Glutamatergic neuron (in vitro differentiated cells): ENCODE measurements at regions not wholly inside any gene's neighbourhood (a gene's known extent, or its start where the extent isn't known, plus 50 kb on each side); places are given as distances from the start of the nearest gene placed in this dataset.

Experiments used
- DNase-seq: peaks from one replicate; pipeline ENCODE4 v3.0.0; 2022
- H3K27ac Mint-ChIP-seq: one replicate; pipeline ENCODE4 v1.8.0; 2020; ENCODE audit warnings: mild to moderate bottlenecking, mixed read lengths, inconsistent platforms; ENCODE audit not compliant: unreplicated experiment
- H3K27me3 Mint-ChIP-seq: one replicate; pipeline ENCODE4 v1.8.0; 2020; ENCODE audit warnings: mild to moderate bottlenecking, moderate library complexity, mixed read lengths, inconsistent platforms; ENCODE audit not compliant: unreplicated experiment
- H3K36me3 Mint-ChIP-seq: one replicate; pipeline ENCODE4 v1.8.0; 2020; ENCODE audit warnings: mild to moderate bottlenecking, mixed read lengths, inconsistent platforms; ENCODE audit not compliant: unreplicated experiment
- H3K4me1 Mint-ChIP-seq: one replicate; pipeline ENCODE4 v1.8.0; 2020; ENCODE audit warnings: mild to moderate bottlenecking, low read depth, mixed read lengths, inconsistent platforms; ENCODE audit not compliant: unreplicated experiment
- H3K4me3 Mint-ChIP-seq: one replicate; pipeline ENCODE4 v1.8.0; 2020; ENCODE audit warnings: mild to moderate bottlenecking, mixed read lengths, inconsistent platforms; ENCODE audit not compliant: unreplicated experiment
- H3K9me3 Mint-ChIP-seq: one replicate; pipeline ENCODE4 v1.8.0; 2020; ENCODE audit warnings: mild to moderate bottlenecking, moderate library complexity, mixed read lengths, inconsistent platforms; ENCODE audit not compliant: unreplicated experiment
- CTCF ChIP-seq: fragments of 200-600 bp; sonication (generic); IDR thresholded peaks from one replicate; pipeline ENCODE4 v1.5.0; 2021; ENCODE audit not compliant: partially characterized antibody, unreplicated experiment

GRCh38 chr13:55572408-55572807 lies 1568.3 kb upstream of the PRR20A start:
- Mint-ChIP-seq H3K27me3 (no peaks in the 10 kb centered on the region), H3K36me3 (no peaks in the 10 kb centered on the region), H3K4me1 (peaks cover 8% of the 10 kb centered on the region), H3K4me3 (no peak overlapping the region), H3K27ac (no peak overlapping the region), H3K9me3 (peaks cover 2% of the 10 kb centered on the region)
- no peak for TF ChIP-seq CTCF
- no peak for DNase-seq

DNA sequence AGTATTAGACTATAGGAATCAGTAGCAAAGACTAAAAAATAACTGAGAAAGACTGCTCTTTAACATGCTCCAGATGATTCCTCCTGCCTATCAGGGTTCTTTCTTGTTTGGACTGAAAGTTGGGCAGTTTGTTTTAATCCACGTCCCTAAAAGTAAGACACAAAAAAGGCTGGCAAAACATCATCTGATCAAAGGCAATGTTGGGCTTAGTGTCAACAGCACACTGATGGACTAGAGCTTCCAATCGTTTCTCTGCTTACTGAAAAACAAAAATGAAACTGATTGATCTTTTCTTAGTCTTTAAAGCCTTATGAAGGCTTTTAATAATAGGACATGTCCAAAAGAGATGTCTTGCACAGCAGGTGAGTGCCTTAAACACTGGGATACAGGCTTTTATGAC lies 1567.9 kb upstream of the PRR20A start:
- Mint-ChIP-seq H3K27me3 (peaks cover 2% of the 10 kb centered on the region), H3K27ac (no peak overlapping the region), H3K4me3 (no peak overlapping the region), H3K4me1 (peaks cover 8% of the 10 kb centered on the region), H3K36me3 (no peaks in the 10 kb centered on the region), H3K9me3 (peaks cover 7% of the 10 kb centered on the region)
- TF ChIP-seq CTCF = no peak
- no peak for DNase-seq

DNA sequence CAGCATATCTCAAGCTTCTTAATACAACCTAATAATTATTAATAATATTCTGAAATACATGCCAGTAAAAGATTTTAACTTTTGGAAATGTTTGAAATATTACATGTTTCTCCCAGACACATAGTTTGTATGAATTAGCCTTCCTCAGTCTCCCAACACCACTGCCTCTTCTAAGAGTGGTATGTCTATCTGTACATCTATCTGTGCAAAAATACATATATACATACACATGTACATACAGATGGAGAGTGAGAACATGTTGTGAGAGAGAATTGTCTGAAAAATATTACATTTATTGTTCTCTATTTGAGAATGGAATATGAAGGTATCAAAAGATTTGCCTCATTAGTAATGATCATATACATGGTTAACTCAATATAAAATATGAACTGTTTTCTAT lies 1567.2 kb upstream of the PRR20A start:
- DNase-seq = no peak
- peaks cover 8% of the 10 kb centered on the region for H3K9me3 Mint-ChIP-seq
- no peak for TF ChIP-seq CTCF
- peaks cover 8% of the 10 kb centered on the region for H3K4me1 Mint-ChIP-seq
- H3K36me3 Mint-ChIP-seq = no peaks in the 10 kb centered on the region
- no peak overlapping the region for H3K4me3 Mint-ChIP-seq
- no peak overlapping the region for H3K27ac Mint-ChIP-seq
- peaks cover 5% of the 10 kb centered on the region for H3K27me3 Mint-ChIP-seq

- no peak for DNase-seq
- TF ChIP-seq CTCF = no peak
- Mint-ChIP-seq H3K36me3 (no peaks in the 10 kb centered on the region), H3K27ac (no peak overlapping the region), H3K9me3 (peaks cover 8% of the 10 kb centered on the region), H3K4me1 (peaks cover 3% of the 10 kb centered on the region), H3K27me3 (peaks cover 5% of the 10 kb centered on the region), H3K4me3 (no peak overlapping the region)
Measured at GRCh38 chr13:55576389-55576788, 1564.3 kb upstream of the PRR20A start.

GRCh38 chr13:55577082-55577846 lies 1563.5 kb upstream of the PRR20A start:
- Mint-ChIP-seq H3K4me1 (peaks cover 3% of the 10 kb centered on the region), H3K9me3 (peaks cover 8% of the 10 kb centered on the region), H3K27ac (no peak overlapping the region), H3K27me3 (peaks cover 6% of the 10 kb centered on the region), H3K36me3 (no peaks in the 10 kb centered on the region), H3K4me3 (no peak overlapping the region)
- no peak for TF ChIP-seq CTCF
- DNase-seq = no peak
